Left ventricle myocardium inferior (tissue), 1 donor: ENCODE measurements at regions not wholly inside any gene's neighbourhood (a gene's known extent, or its start where the extent isn't known, plus 50 kb on each side); places are given as distances from the start of the nearest gene placed in this dataset.

Experiments
- DNase-seq: peaks from one replicate; pipeline ENCODE4 v3.0.0-alpha.2; 2020
- H3K27ac ChIP-seq: fragments of 200-600 bp; replicated peaks from 2 replicates; pipeline ENCODE4 v1.8.0; 2021
- H3K27me3 ChIP-seq: fragments of 200-600 bp; 2 replicates; pipeline ENCODE4 v1.8.0; 2021; ENCODE audit warnings: low read depth
- H3K36me3 ChIP-seq: fragments of 200-600 bp; 2 replicates; pipeline ENCODE4 v1.8.0; 2021
- H3K4me1 ChIP-seq: fragments of 200-600 bp; 2 replicates; pipeline ENCODE4 v1.8.0; 2021
- H3K4me3 ChIP-seq: fragments of 200-600 bp; 2 replicates; pipeline ENCODE4 v1.8.0; 2021; ENCODE audit warnings: mild to moderate bottlenecking, moderate library complexity
- H3K9me3 ChIP-seq: fragments of 200-600 bp; replicated peaks from 2 replicates; pipeline ENCODE4 v1.8.0; 2021
- intact Hi-C: fragments of 100-400 bp; cut with micrococcal nuclease; formaldehyde crosslinking; loops from one replicate; pipeline ENCODE4 v1.11.0; 2022
- TF ChIP-seq, protein P1 (sequence below): fragments of 200-600 bp; IDR thresholded peaks from 2 replicates; pipeline ENCODE4 v1.8.0; 2021; ENCODE audit warnings: antibody characterized with exemption, mild to moderate bottlenecking, borderline replicate concordance
- donor health status: DM: no; HTN: yes; CAD: no; lungs with severe emphysema.

GRCh38 chr18:51398104-51398503, 200.6 kb upstream of the MEX3C start:
- intact Hi-C loops, result no loop called here
- H3K27me3 ChIP-seq, result no peaks in the 10 kb centered on the region
- no peak for DNase-seq
- no peak overlapping the region for H3K27ac ChIP-seq
- H3K4me3 ChIP-seq, result no peak overlapping the region
- no peaks in the 10 kb centered on the region for H3K36me3 ChIP-seq
- no peaks in the 10 kb centered on the region for H3K9me3 ChIP-seq
- peaks cover 15% of the 10 kb centered on the region for H3K4me1 ChIP-seq
- TF ChIP-seq, protein P1, sequence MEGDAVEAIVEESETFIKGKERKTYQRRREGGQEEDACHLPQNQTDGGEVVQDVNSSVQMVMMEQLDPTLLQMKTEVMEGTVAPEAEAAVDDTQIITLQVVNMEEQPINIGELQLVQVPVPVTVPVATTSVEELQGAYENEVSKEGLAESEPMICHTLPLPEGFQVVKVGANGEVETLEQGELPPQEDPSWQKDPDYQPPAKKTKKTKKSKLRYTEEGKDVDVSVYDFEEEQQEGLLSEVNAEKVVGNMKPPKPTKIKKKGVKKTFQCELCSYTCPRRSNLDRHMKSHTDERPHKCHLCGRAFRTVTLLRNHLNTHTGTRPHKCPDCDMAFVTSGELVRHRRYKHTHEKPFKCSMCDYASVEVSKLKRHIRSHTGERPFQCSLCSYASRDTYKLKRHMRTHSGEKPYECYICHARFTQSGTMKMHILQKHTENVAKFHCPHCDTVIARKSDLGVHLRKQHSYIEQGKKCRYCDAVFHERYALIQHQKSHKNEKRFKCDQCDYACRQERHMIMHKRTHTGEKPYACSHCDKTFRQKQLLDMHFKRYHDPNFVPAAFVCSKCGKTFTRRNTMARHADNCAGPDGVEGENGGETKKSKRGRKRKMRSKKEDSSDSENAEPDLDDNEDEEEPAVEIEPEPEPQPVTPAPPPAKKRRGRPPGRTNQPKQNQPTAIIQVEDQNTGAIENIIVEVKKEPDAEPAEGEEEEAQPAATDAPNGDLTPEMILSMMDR, result no peak

- TF ChIP-seq, protein P1, result no peak
- H3K27ac ChIP-seq, result no peak overlapping the region
- H3K27me3 ChIP-seq, result no peaks in the 10 kb centered on the region
- no peaks in the 10 kb centered on the region for H3K36me3 ChIP-seq
- H3K4me1 ChIP-seq, result peaks cover 15% of the 10 kb centered on the region
- H3K9me3 ChIP-seq, result no peaks in the 10 kb centered on the region
- H3K4me3 ChIP-seq, result no peak overlapping the region
- intact Hi-C loops, result no loop called here
- DNase-seq, result no peak
Observed at GRCh38 chr18:51399491-51400122, 202.1 kb upstream of the MEX3C start.

DNA sequence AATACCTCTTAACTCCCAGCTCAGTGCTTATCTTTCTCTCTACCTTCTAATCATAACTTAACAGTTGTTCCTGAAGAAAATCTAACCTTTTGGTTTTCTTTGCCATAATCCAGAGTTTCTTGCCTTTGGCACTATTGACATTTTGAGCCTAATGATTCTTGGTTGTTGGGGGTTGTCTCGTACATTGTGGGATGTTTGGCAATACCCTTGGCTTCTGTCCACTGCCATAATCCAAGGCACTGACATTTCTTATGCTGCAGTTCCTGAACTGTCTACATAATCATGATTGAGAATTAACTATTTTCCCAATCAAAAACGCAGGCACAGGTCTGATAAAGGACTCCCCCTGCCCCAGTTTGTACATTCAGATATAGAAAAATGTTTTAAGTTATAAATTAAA, 203.2 kb upstream of the MEX3C start:
- DNase-seq, result no peak
- intact Hi-C loops, result no loop called here
- Histone ChIP-seq H3K4me1 (peaks cover 15% of the 10 kb centered on the region), H3K9me3 (no peaks in the 10 kb centered on the region), H3K27me3 (no peaks in the 10 kb centered on the region), H3K36me3 (no peaks in the 10 kb centered on the region), H3K4me3 (no peak overlapping the region), H3K27ac (no peak overlapping the region)
- TF ChIP-seq, protein P1, result no peak

DNA sequence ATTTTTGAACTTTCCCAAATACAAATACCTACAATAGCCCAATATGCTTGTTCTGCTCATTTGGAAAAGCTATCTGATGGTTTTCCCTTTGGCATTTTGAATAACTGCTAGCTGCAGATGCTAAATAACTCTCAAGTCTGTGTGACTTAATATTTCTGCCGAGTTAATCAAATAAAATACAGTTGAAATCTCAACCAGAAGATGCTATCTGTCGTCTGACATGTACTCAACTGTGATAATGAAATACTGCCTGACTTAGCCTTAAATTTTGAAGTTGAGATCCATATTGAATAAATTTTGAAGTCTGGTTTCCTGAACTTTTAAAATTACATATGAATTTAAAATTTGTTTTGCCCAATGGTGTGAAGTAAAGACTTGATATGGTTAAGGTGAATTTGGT, 204.4 kb upstream of the MEX3C start:
- TF ChIP-seq, protein P1, result no peak
- Histone ChIP-seq H3K4me3 (no peak overlapping the region), H3K4me1 (peaks cover 15% of the 10 kb centered on the region), H3K9me3 (no peaks in the 10 kb centered on the region), H3K36me3 (no peaks in the 10 kb centered on the region), H3K27ac (no peak overlapping the region), H3K27me3 (no peaks in the 10 kb centered on the region)
- no peak for DNase-seq
- intact Hi-C loops, result no loop called here

- Histone ChIP-seq H3K4me3 (no peak overlapping the region), H3K4me1 (peaks cover under 1% of the 10 kb centered on the region), H3K9me3 (no peaks in the 10 kb centered on the region), H3K27ac (no peak overlapping the region), H3K27me3 (no peaks in the 10 kb centered on the region), H3K36me3 (no peaks in the 10 kb centered on the region)
- no peak for DNase-seq
- intact Hi-C loops, result no loop called here
- TF ChIP-seq, protein P1, result no peak
Observed at GRCh38 chr18:51404620-51405019, 207.1 kb upstream of the MEX3C start.
